DOHH2 (cell line): ENCODE measurements at regions not wholly inside any gene's neighbourhood (a gene's known extent, or its start where the extent isn't known, plus 50 kb on each side); places are given as distances from the start of the nearest gene placed in this dataset.

ENCODE experiments used
- EZH2phosphoT487 ChIP-seq: fragments of 200-600 bp; sonication (generic); IDR thresholded peaks from 2 replicates; pipeline ENCODE4 v1.6.1; 2017; ENCODE audit warnings: borderline replicate concordance, mild to moderate bottlenecking, antibody characterized with exemption, low read length, moderate library complexity, mixed read lengths
- TF ChIP-seq, protein P1 (sequence below): fragments of 200-600 bp; sonication (generic); IDR thresholded peaks from one replicate; pipeline ENCODE4 v1.5.1; 2014; ENCODE audit warnings: antibody characterized with exemption, mild to moderate bottlenecking, low read depth, low read length; ENCODE audit not compliant: poor library complexity, severe bottlenecking

DNA sequence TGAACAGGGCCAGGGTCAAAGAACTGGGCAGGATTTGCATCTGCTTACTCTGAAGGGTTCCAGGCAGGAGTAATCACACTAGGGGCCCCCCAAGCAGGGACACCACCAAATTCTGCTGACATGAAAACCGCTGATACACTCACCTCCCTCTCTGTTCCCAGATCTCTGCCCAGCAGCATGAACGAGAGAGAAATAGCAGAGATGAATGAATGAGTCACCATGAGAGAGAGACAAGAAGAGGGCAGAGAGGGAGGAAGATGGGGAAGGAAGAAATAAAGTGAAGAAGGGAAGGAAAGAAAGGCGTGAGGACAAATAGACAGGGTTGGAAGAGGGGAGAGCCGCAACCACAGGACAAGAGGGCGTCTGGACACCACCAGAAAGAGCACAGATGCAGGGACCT lies 285.9 kb upstream of the NEBL start:
- TF ChIP-seq, protein P1, sequence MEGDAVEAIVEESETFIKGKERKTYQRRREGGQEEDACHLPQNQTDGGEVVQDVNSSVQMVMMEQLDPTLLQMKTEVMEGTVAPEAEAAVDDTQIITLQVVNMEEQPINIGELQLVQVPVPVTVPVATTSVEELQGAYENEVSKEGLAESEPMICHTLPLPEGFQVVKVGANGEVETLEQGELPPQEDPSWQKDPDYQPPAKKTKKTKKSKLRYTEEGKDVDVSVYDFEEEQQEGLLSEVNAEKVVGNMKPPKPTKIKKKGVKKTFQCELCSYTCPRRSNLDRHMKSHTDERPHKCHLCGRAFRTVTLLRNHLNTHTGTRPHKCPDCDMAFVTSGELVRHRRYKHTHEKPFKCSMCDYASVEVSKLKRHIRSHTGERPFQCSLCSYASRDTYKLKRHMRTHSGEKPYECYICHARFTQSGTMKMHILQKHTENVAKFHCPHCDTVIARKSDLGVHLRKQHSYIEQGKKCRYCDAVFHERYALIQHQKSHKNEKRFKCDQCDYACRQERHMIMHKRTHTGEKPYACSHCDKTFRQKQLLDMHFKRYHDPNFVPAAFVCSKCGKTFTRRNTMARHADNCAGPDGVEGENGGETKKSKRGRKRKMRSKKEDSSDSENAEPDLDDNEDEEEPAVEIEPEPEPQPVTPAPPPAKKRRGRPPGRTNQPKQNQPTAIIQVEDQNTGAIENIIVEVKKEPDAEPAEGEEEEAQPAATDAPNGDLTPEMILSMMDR = no peak
- no peak for TF ChIP-seq EZH2phosphoT487
